Mucosa of rectum (tissue), 2 donors: ENCODE measurements at regions not wholly inside any gene's neighbourhood (a gene's known extent, or its start where the extent isn't known, plus 50 kb on each side); places are given as distances from the start of the nearest gene placed in this dataset.
"Not testable (repeated sequence)": the region's sequence is repeated elsewhere in the genome, so short reads cannot be mapped to it uniquely, and the experiment has no call there.

Experiments
- H3K27ac ChIP-seq, 2 donors: one replicate each; pipeline ENCODE4 v1.7.0; 2013; ENCODE audit warnings: inconsistent platforms in 2 of 2, low read depth in 2 of 2, low read length in 2 of 2
- H3K27me3 ChIP-seq, 2 donors: one replicate each; pipeline ENCODE4 v1.7.0; 2013; ENCODE audit warnings: low read length in 2 of 2; ENCODE audit not compliant: control insufficient read depth in 2 of 2, insufficient read depth in 2 of 2
- H3K36me3 ChIP-seq, 2 donors: one replicate each; pipeline ENCODE4 v1.7.0; 2013; ENCODE audit warnings: low read length in 2 of 2; ENCODE audit not compliant: control insufficient read depth in 2 of 2, insufficient read depth in 2 of 2
- H3K4me1 ChIP-seq, 2 donors: one replicate each; pipeline ENCODE4 v1.7.0; 2013; ENCODE audit warnings: low read length in 2 of 2, mild to moderate bottlenecking in 1 of 2; ENCODE audit not compliant: control insufficient read depth in 2 of 2, insufficient read depth in 2 of 2
- H3K4me3 ChIP-seq, 2 donors: one replicate each; pipeline ENCODE4 v1.7.0; 2013; ENCODE audit warnings: low read length in 2 of 2
- H3K9ac ChIP-seq, 2 donors: one replicate each; pipeline ENCODE4 v1.7.0; 2013; ENCODE audit warnings: low read length in 2 of 2, low read depth in 1 of 2, mild to moderate bottlenecking in 1 of 2
- H3K9me3 ChIP-seq, 2 donors: one replicate each; pipeline ENCODE4 v1.7.0; 2013; ENCODE audit warnings: low read length in 2 of 2; ENCODE audit not compliant: control insufficient read depth in 2 of 2
- donor health status: healthy.
- donor health status: Normal muscosa, but diverticular disease.

GRCh38 chr12:73221836-73222235, 949.7 kb downstream of the TRHDE start:
- H3K27me3 ChIP-seq, result no peaks in the 10 kb centered on the region

GRCh38 chr12:73225371-73225937, 953.3 kb downstream of the TRHDE start:
- Histone ChIP-seq H3K9me3 (no peaks in the 10 kb centered on the region), H3K9ac (no peak overlapping the region), H3K4me3 (no peak overlapping the region), H3K27ac (no peak overlapping the region), H3K27me3 (no peaks in the 10 kb centered on the region), H3K4me1 (no peaks in the 10 kb centered on the region), H3K36me3 (no peaks in the 10 kb centered on the region)

More at GRCh38 chr12:73221836-73222235, 949.7 kb downstream of the TRHDE start:
- no peak overlapping the region for H3K4me3 ChIP-seq
- no peak overlapping the region for H3K9ac ChIP-seq
- no peak overlapping the region for H3K27ac ChIP-seq
- no peaks in the 10 kb centered on the region for H3K9me3 ChIP-seq
- H3K4me1 ChIP-seq, result no peaks in the 10 kb centered on the region
- no peaks in the 10 kb centered on the region for H3K36me3 ChIP-seq

- H3K27me3 ChIP-seq, result no peaks in the 10 kb centered on the region
- no peaks in the 10 kb centered on the region for H3K9me3 ChIP-seq
- no peak overlapping the region for H3K27ac ChIP-seq
- no peaks in the 10 kb centered on the region for H3K4me1 ChIP-seq
- H3K36me3 ChIP-seq, result no peaks in the 10 kb centered on the region
- no peak overlapping the region for H3K4me3 ChIP-seq
- no peak overlapping the region for H3K9ac ChIP-seq
Observed at GRCh38 chr12:73225941-73226340, 953.8 kb downstream of the TRHDE start.

- Histone ChIP-seq H3K27me3 (no peaks in the 10 kb centered on the region), H3K27ac (no peak overlapping the region)
Observed at GRCh38 chr12:73226593-73226992, 954.4 kb downstream of the TRHDE start.

GRCh38 chr12:73228828-73229227, 956.7 kb downstream of the TRHDE start:
- not testable (repeated sequence) for H3K9me3 ChIP-seq, H3K36me3 ChIP-seq, H3K9ac ChIP-seq, H3K4me3 ChIP-seq, H3K4me1 ChIP-seq, H3K27ac ChIP-seq, H3K27me3 ChIP-seq

More at GRCh38 chr12:73226593-73226992, 954.4 kb downstream of the TRHDE start:
- no peaks in the 10 kb centered on the region for H3K4me1 ChIP-seq
- no peaks in the 10 kb centered on the region for H3K36me3 ChIP-seq
- no peak overlapping the region for H3K9ac ChIP-seq
- no peak overlapping the region for H3K4me3 ChIP-seq
- peaks cover 0 to 2% of the 10 kb centered on the region in 2 donors for H3K9me3 ChIP-seq

- no peaks in the 10 kb centered on the region for H3K4me1 ChIP-seq
- peaks cover 0 to 2% of the 10 kb centered on the region in 2 donors for H3K9me3 ChIP-seq
- no peak overlapping the region for H3K9ac ChIP-seq
Observed at GRCh38 chr12:73235387-73235786, 963.2 kb downstream of the TRHDE start.

GRCh38 chr12:73240110-73240509, 967.9 kb downstream of the TRHDE start:
- H3K9me3 ChIP-seq, result no peaks in the 10 kb centered on the region
- H3K27ac ChIP-seq, result no peak overlapping the region
- no peak overlapping the region for H3K9ac ChIP-seq

More at GRCh38 chr12:73235387-73235786, 963.2 kb downstream of the TRHDE start:
- H3K27ac ChIP-seq, result no peak overlapping the region
- H3K36me3 ChIP-seq, result no peaks in the 10 kb centered on the region
- H3K4me3 ChIP-seq, result no peak overlapping the region
- H3K27me3 ChIP-seq, result no peaks in the 10 kb centered on the region

GRCh38 chr12:73262788-73263381, 990.7 kb downstream of the TRHDE start:
- Histone ChIP-seq H3K27ac (no peak overlapping the region), H3K9ac (no peak overlapping the region), H3K9me3 (no peaks in the 10 kb centered on the region), H3K27me3 (no peaks in the 10 kb centered on the region), H3K4me3 (no peak overlapping the region), H3K4me1 (no peaks in the 10 kb centered on the region), H3K36me3 (no peaks in the 10 kb centered on the region)

More at GRCh38 chr12:73240110-73240509, 967.9 kb downstream of the TRHDE start:
- H3K36me3 ChIP-seq, result no peaks in the 10 kb centered on the region
- no peaks in the 10 kb centered on the region for H3K27me3 ChIP-seq
- no peak overlapping the region for H3K4me3 ChIP-seq
- H3K4me1 ChIP-seq, result no peaks in the 10 kb centered on the region

GRCh38 chr12:73266206-73266605, 994.0 kb downstream of the TRHDE start:
- H3K27me3 ChIP-seq, result no peaks in the 10 kb centered on the region
- no peak overlapping the region for H3K27ac ChIP-seq
- no peaks in the 10 kb centered on the region for H3K36me3 ChIP-seq
- no peaks in the 10 kb centered on the region for H3K4me1 ChIP-seq
- H3K9me3 ChIP-seq, result no peaks in the 10 kb centered on the region
- no peak overlapping the region for H3K4me3 ChIP-seq
- H3K9ac ChIP-seq, result no peak overlapping the region

GRCh38 chr12:73274976-73275375, 1002.8 kb downstream of the TRHDE start:
- H3K27ac ChIP-seq, result no peak overlapping the region
- no peak overlapping the region for H3K9ac ChIP-seq
- no peaks in the 10 kb centered on the region for H3K36me3 ChIP-seq
- H3K4me3 ChIP-seq, result no peak overlapping the region
- peaks cover 0 to 2% of the 10 kb centered on the region in 2 donors for H3K9me3 ChIP-seq
- H3K4me1 ChIP-seq, result no peaks in the 10 kb centered on the region
- H3K27me3 ChIP-seq, result no peaks in the 10 kb centered on the region
